HEK293 (cell line): ENCODE measurements at regions not wholly inside any gene's neighbourhood (a gene's known extent, or its start where the extent isn't known, plus 50 kb on each side); places are given as distances from the start of the nearest gene placed in this dataset.

Experiments
- CTCF ChIA-PET: fragments of 350-600 bp; formaldehyde crosslinking; extraction: SDS; loops from one replicate; lab custom pipeline; 2021; ENCODE audit warnings: antibody characterized with exemption; lab: Yijun Ruan, JAX
- POLR2A ChIA-PET: fragments of 300-600 bp; formaldehyde crosslinking; extraction: SDS; loops from one replicate; lab custom pipeline; 2020; ENCODE audit warnings: antibody characterized with exemption, inconsistent platforms; lab: Yijun Ruan, JAX
- H3K27ac ChIP-seq: fragments of 200-500 bp; sonication (Bioruptor generic); 2 replicates; pipeline ENCODE4 v1.5.1; 2014; ENCODE audit warnings: low read depth, low read length, control low read depth, inconsistent platforms; ENCODE audit errors: extremely low read depth
- H3K36me3 ChIP-seq, 2 experiments: fragments of 200-500 bp in 1 of 2; sonication (Bioruptor generic) in 1 of 2; 1 replicate in 1 of 2; 2 replicates in 1 of 2; pipeline ENCODE4 v1.5.1; 2014 to 2017; ENCODE audit warnings: inconsistent platforms in 2 of 2, low read length in 2 of 2; ENCODE audit not compliant: control insufficient read depth in 2 of 2, insufficient read depth in 1 of 2
- H3K4me1 ChIP-seq: fragments of 200-500 bp; sonication (Bioruptor generic); 2 replicates; pipeline ENCODE4 v1.5.1; 2014; ENCODE audit warnings: mild to moderate bottlenecking, low read length, inconsistent platforms; ENCODE audit not compliant: control insufficient read depth, insufficient read depth
- H3K4me3 ChIP-seq: 2 replicates; pipeline ENCODE4 v1.5.1; 2011; ENCODE audit warnings: low read depth, mild to moderate bottlenecking, control low read depth, low read length, moderate library complexity
- H3K9me3 ChIP-seq: fragments of 200-500 bp; sonication (Bioruptor generic); 2 replicates; pipeline ENCODE4 v1.5.1; 2014; ENCODE audit warnings: low read depth, low read length, inconsistent platforms; ENCODE audit not compliant: control insufficient read depth, insufficient read depth
- GLI2 ChIP-seq: fragments of 450-650 bp; formaldehyde crosslinking; IDR thresholded peaks from 2 replicates; pipeline ENCODE4; 2017; ENCODE audit warnings: missing biosample characterization, missing genetic modification characterization, low read depth, borderline replicate concordance
- OVOL3 ChIP-seq: fragments of 450-650 bp; formaldehyde crosslinking; IDR thresholded peaks from 2 replicates; pipeline ENCODE4 v1.5.1; 2016; ENCODE audit warnings: missing biosample characterization, missing genetic modification characterization
- WT1 ChIP-seq: fragments of 450-650 bp; formaldehyde crosslinking; IDR thresholded peaks from 2 replicates; pipeline ENCODE4 v1.5.1; 2016; ENCODE audit warnings: missing biosample characterization, missing genetic modification characterization
- ZBTB7A ChIP-seq: fragments of 450-650 bp; formaldehyde crosslinking; IDR thresholded peaks from 2 replicates; pipeline ENCODE4 v1.5.1; 2016; ENCODE audit warnings: low read depth, missing biosample characterization, missing genetic modification characterization
- ZFP69B ChIP-seq: fragments of 450-650 bp; formaldehyde crosslinking; IDR thresholded peaks from 2 replicates; pipeline ENCODE4 v1.5.1; 2016; ENCODE audit warnings: missing biosample characterization, missing genetic modification characterization
- ZNF112 ChIP-seq: fragments of 450-650 bp; formaldehyde crosslinking; IDR thresholded peaks from 2 replicates; pipeline ENCODE4 v1.5.0; 2017; ENCODE audit warnings: missing biosample characterization, missing genetic modification characterization
- ZNF121 ChIP-seq: fragments of 450-650 bp; formaldehyde crosslinking; IDR thresholded peaks from 2 replicates; pipeline ENCODE4 v1.5.1; 2016; ENCODE audit warnings: missing biosample characterization, missing genetic modification characterization
- ZNF16 ChIP-seq: fragments of 450-650 bp; formaldehyde crosslinking; IDR thresholded peaks from 2 replicates; pipeline ENCODE4 v1.5.1; 2016; ENCODE audit warnings: low read depth, missing biosample characterization, missing genetic modification characterization
- ZNF48 ChIP-seq: fragments of 450-650 bp; formaldehyde crosslinking; IDR thresholded peaks from 2 replicates; pipeline ENCODE4 v1.5.1; 2016; ENCODE audit warnings: missing biosample characterization, missing genetic modification characterization
- ZNF549 ChIP-seq: fragments of 450-650 bp; IDR thresholded peaks from 2 replicates; pipeline ENCODE4 v1.5.1; 2018; ENCODE audit warnings: missing biosample characterization, missing genetic modification characterization, mild to moderate bottlenecking, inconsistent platforms, moderate library complexity
- ZNF621 ChIP-seq: fragments of 450-650 bp; formaldehyde crosslinking; IDR thresholded peaks from 2 replicates; pipeline ENCODE4 v1.5.1; 2017; ENCODE audit warnings: missing biosample characterization, missing genetic modification characterization
- ZNF701 ChIP-seq: fragments of 450-650 bp; formaldehyde crosslinking; IDR thresholded peaks from 2 replicates; pipeline ENCODE4 v1.5.1; 2016; ENCODE audit warnings: missing biosample characterization, missing genetic modification characterization
- ZNF747 ChIP-seq: fragments of 450-650 bp; formaldehyde crosslinking; IDR thresholded peaks from 2 replicates; pipeline ENCODE4 v1.5.1; 2016; ENCODE audit warnings: missing biosample characterization, missing genetic modification characterization
- ZNF777 ChIP-seq: fragments of 450-650 bp; formaldehyde crosslinking; IDR thresholded peaks from 2 replicates; pipeline ENCODE4 v1.5.1; 2017; ENCODE audit warnings: missing biosample characterization, missing genetic modification characterization, borderline replicate concordance
- ZNF792 ChIP-seq: fragments of 450-650 bp; formaldehyde crosslinking; IDR thresholded peaks from 2 replicates; pipeline ENCODE4 v1.5.1; 2016; ENCODE audit warnings: missing biosample characterization, missing genetic modification characterization
- TF ChIP-seq, protein P1 (sequence below): fragments of 450-650 bp; formaldehyde crosslinking; IDR thresholded peaks from 2 replicates; pipeline ENCODE4 v1.5.1; 2016; ENCODE audit warnings: missing biosample characterization, missing genetic modification characterization
- TF ChIP-seq, protein P2 (sequence below): fragments of 450-650 bp; formaldehyde crosslinking; IDR thresholded peaks from 2 replicates; pipeline ENCODE4 v1.5.1; 2016; ENCODE audit warnings: missing biosample characterization, missing genetic modification characterization, borderline replicate concordance
- TF ChIP-seq, protein P3 (sequence below): fragments of 450-650 bp; IDR thresholded peaks from 2 replicates; pipeline ENCODE4 v1.5.1; 2018; ENCODE audit warnings: missing biosample characterization, mild to moderate bottlenecking, missing genetic modification characterization

DNA sequence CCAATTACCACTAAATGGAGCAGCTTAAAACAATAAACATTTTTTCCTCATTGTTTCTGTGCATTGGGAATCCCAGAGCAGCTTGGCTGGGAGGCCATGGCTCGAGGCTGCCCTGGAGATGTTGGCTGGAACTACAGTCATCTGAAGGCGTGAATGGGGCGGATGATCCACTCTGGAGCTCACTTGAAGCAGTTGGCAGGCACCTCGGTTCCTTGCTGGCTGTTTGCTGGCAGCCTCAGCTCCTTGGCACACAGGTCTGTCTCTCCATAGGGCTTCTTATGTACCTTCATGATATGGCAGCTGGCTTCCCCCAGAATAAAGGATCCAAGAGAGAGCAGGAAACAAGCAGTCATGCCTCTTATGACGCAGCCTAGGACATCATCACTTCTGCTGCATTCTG lies 227.0 kb upstream of the COPS8 start (continued):
- TF ChIP-seq ZNF621 (tag by site-specific recombination) (no peak), ZNF792 (no peak), ZNF48 (tag by site-specific recombination) (no peak)

DNA sequence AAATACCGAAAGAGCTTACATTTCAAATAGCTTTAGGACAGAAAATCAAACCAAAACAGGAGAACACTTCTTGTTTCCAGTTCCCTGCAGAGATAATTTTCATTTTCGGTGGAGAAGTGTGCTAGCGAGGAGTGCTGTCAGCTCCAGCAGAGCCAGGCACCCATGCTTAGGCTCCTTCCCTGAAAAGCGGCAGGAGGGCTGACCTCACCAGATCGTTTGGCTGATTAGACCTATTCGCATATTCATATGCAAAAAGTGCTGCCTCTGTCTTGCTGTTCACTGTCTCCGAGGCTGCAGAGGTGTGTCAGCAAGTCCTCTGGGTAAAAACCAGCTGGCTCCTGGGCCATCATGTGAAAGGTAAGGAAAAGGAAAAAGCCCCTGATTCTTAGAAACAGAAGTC lies 225.8 kb upstream of the COPS8 start:
- CTCF ChIA-PET, result no interaction called here
- Histone ChIP-seq H3K9me3 (no peaks in the 10 kb centered on the region), H3K36me3 (no peaks in the 10 kb centered on the region), H3K27ac (no peak overlapping the region), H3K4me1 (no peaks in the 10 kb centered on the region), H3K4me3 (no peak overlapping the region)
- TF ChIP-seq ZNF16 (tag by site-specific recombination) (no peak), WT1 (tag by site-specific recombination) (no peak), GLI2 (tag by site-specific recombination) (no peak), ZNF777 (tag by site-specific recombination) (no peak), ZNF121 (tag by site-specific recombination) (no peak), ZNF747 (tag by site-specific recombination) (no peak), OVOL3 (tag by site-specific recombination) (no peak), ZFP69B (tag by site-specific recombination) (no peak)
- TF ChIP-seq, protein P1, sequence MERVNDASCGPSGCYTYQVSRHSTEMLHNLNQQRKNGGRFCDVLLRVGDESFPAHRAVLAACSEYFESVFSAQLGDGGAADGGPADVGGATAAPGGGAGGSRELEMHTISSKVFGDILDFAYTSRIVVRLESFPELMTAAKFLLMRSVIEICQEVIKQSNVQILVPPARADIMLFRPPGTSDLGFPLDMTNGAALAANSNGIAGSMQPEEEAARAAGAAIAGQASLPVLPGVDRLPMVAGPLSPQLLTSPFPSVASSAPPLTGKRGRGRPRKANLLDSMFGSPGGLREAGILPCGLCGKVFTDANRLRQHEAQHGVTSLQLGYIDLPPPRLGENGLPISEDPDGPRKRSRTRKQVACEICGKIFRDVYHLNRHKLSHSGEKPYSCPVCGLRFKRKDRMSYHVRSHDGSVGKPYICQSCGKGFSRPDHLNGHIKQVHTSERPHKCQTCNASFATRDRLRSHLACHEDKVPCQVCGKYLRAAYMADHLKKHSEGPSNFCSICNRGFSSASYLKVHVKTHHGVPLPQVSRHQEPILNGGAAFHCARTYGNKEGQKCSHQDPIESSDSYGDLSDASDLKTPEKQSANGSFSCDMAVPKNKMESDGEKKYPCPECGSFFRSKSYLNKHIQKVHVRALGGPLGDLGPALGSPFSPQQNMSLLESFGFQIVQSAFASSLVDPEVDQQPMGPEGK (tag by site-specific recombination), result no peak
- TF ChIP-seq, protein P2, sequence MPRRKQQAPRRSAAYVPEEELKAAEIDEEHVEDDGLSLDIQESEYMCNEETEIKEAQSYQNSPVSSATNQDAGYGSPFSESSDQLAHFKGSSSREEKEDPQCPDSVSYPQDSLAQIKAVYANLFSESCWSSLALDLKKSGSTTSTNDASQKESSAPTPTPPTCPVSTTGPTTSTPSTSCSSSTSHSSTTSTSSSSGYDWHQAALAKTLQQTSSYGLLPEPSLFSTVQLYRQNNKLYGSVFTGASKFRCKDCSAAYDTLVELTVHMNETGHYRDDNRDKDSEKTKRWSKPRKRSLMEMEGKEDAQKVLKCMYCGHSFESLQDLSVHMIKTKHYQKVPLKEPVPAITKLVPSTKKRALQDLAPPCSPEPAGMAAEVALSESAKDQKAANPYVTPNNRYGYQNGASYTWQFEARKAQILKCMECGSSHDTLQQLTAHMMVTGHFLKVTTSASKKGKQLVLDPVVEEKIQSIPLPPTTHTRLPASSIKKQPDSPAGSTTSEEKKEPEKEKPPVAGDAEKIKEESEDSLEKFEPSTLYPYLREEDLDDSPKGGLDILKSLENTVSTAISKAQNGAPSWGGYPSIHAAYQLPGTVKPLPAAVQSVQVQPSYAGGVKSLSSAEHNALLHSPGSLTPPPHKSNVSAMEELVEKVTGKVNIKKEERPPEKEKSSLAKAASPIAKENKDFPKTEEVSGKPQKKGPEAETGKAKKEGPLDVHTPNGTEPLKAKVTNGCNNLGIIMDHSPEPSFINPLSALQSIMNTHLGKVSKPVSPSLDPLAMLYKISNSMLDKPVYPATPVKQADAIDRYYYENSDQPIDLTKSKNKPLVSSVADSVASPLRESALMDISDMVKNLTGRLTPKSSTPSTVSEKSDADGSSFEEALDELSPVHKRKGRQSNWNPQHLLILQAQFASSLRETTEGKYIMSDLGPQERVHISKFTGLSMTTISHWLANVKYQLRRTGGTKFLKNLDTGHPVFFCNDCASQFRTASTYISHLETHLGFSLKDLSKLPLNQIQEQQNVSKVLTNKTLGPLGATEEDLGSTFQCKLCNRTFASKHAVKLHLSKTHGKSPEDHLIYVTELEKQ, result no peak
- POLR2A ChIA-PET, result no interaction called here

DNA sequence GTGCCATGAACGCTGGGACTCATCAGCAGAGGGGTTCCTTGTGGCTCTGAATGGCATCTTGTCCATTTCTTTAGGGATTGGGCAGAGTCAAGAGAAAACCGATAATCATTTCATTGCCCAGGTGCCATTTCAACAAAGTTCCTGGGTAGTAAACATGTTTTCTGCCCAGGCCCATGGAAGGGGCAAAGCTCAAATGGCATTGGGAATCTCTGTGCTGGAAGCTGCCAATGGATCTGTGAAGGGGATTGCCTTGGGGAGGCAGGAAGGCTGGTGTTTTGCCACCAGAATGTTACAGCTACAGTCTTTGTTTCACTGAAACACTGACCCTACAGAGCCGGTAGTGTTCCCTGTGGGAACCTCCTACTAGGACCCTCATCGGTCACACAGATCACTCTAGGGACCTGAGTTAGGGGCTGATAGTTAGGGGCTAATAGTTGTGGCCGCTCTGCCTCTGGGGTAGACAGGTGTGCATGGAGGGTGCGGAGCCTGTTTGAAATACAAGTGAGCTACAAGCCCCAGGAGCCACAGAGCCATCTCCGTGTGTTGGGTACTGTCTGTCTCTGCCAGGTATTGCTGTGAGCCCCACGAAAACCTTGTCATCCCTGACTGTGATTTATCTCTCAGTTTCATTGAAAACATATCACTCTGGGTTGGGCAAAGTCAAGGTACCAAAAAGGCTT lies 224.4 kb upstream of the COPS8 start:
- CTCF ChIA-PET, result no interaction called here
- H3K27ac ChIP-seq, result no peak overlapping the region
- no peaks in the 10 kb centered on the region for H3K4me1 ChIP-seq
- no peaks in the 10 kb centered on the region for H3K36me3 ChIP-seq
- H3K4me3 ChIP-seq, result no peak overlapping the region
- no peak for TF ChIP-seq ZBTB7A (tag by site-specific recombination)
- no peak for TF ChIP-seq ZNF549
- TF ChIP-seq ZNF701 (tag by site-specific recombination), result no peak
- TF ChIP-seq ZNF112, result no peak
- TF ChIP-seq, protein P3, sequence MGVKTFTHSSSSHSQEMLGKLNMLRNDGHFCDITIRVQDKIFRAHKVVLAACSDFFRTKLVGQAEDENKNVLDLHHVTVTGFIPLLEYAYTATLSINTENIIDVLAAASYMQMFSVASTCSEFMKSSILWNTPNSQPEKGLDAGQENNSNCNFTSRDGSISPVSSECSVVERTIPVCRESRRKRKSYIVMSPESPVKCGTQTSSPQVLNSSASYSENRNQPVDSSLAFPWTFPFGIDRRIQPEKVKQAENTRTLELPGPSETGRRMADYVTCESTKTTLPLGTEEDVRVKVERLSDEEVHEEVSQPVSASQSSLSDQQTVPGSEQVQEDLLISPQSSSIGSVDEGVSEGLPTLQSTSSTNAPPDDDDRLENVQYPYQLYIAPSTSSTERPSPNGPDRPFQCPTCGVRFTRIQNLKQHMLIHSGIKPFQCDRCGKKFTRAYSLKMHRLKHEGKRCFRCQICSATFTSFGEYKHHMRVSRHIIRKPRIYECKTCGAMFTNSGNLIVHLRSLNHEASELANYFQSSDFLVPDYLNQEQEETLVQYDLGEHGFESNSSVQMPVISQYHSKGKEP (tag by site-specific recombination), result no peak
- POLR2A ChIA-PET, result no interaction called here
- H3K9me3 ChIP-seq, result no peaks in the 10 kb centered on the region
